NCI-H2196 treated with DMSO at 0.1 percent for 48 hours (cell line): ENCODE measurements at regions not wholly inside any gene's neighbourhood (a gene's known extent, or its start where the extent isn't known, plus 50 kb on each side); places are given as distances from the start of the nearest gene placed in this dataset.

Experiments
- DNase-seq: peaks from one replicate; lab custom pipeline; 2025; ENCODE audit not compliant: unreplicated experiment; lab: John Stamatoyannopoulos, UW

- DNase-seq: no peak
Measured at GRCh38 chr6:147808640-147809039, 300.1 kb downstream of the SAMD5 start.

- no peak for DNase-seq
Measured at GRCh38 chr6:147811913-147812629, 303.6 kb downstream of the SAMD5 start.

GRCh38 chr6:147817042-147817689 lies 308.7 kb downstream of the SAMD5 start:
- no peak for DNase-seq

GRCh38 chr6:147820520-147820919 lies 312.0 kb downstream of the SAMD5 start:
- no peak for DNase-seq

- no peak for DNase-seq
Measured at GRCh38 chr6:147821295-147821897, 312.9 kb downstream of the SAMD5 start.

GRCh38 chr6:147823936-147824335 lies 315.4 kb downstream of the SAMD5 start:
- DNase-seq: no peak

GRCh38 chr6:147825848-147826247 lies 317.4 kb downstream of the SAMD5 start:
- no peak for DNase-seq

- DNase-seq: no peak
Measured at GRCh38 chr6:147826698-147827097, 318.2 kb downstream of the SAMD5 start.

- DNase-seq: no peak
Measured at GRCh38 chr6:147829418-147829817, 320.9 kb downstream of the SAMD5 start.

- no peak for DNase-seq
Measured at GRCh38 chr6:147829835-147830234, 321.3 kb downstream of the SAMD5 start.

GRCh38 chr6:147831356-147831755 lies 322.9 kb downstream of the SAMD5 start:
- DNase-seq: no peak

GRCh38 chr6:147833607-147834006 lies 325.1 kb downstream of the SAMD5 start:
- no peak for DNase-seq

- no peak for DNase-seq
Measured at GRCh38 chr6:147834084-147834776, 325.7 kb downstream of the SAMD5 start.

- no peak for DNase-seq
Measured at GRCh38 chr6:147837540-147837939, 329.1 kb downstream of the SAMD5 start.

GRCh38 chr6:147839708-147840610 lies 331.5 kb downstream of the SAMD5 start:
- DNase-seq: no peak

- DNase-seq: no peak
Measured at GRCh38 chr6:147841547-147842148, 333.2 kb downstream of the SAMD5 start.

GRCh38 chr6:147849401-147850330 lies 341.2 kb downstream of the SAMD5 start:
- DNase-seq: no peak

- no peak for DNase-seq
Measured at GRCh38 chr6:147852772-147853171, 344.3 kb downstream of the SAMD5 start.

GRCh38 chr6:147853574-147853973 lies 345.1 kb downstream of the SAMD5 start:
- DNase-seq: no peak
